ENCODE measurements at regions not wholly inside any gene's neighbourhood (a gene's known extent, or its start where the extent isn't known, plus 50 kb on each side); places are given as distances from the start of the nearest gene placed in this dataset.
A peak's percentile ranks its signal among the peaks of the same experiment; 100 is the strongest.

DNA sequence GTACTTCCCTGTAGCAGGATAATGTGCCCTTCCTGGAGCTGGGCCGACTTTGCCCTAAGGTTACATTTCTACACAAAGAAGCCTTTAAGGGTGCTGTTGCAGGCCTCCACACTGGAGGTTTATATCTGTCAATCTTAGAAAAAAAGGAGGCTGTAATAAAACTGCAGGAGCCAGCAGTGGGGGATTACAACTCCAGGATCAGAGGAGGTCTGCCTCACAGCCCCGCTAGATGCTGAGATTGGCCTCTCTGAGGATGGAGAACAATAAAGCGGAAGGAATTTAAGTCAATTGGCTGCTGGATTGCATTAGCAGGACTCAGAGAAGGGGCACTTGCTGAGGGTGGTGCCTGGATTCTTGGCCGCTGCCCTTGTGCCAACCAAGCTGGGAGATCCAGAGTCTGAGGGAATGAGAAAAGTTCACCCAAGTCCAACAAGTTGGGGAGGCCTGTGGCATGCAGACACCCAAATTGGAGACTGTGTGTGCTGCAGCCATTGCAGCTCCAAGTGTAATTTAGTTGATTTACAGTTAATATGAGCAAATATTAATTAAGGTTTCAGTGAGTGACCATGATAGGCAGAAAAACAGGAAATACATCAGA lies 99.0 kb upstream of the SSBP2 start:
- DNase-seq = no peak
- Histone ChIP-seq H3K27me3 (no peaks in the 10 kb centered on the region), H3K27ac (no peak overlapping the region), H3K36me3 (no peaks in the 10 kb centered on the region), H3K4me1 (ENCODE audit: insufficient read depth) (peaks cover 8% of the 10 kb centered on the region), H3K9me3 (no peaks in the 10 kb centered on the region), H3K4me3 (no peak overlapping the region)
- 93 to 96% (median 94%) methylated on average over 4 of the region's 4 CpGs for WGBS, 3 donors
- intact Hi-C loops (cut with DNase I) = loop anchor here (2.0 to 10.0 kb wide), 11 partner anchors 61 to 425 kb away; partner anchors contain the start of genes ATG10 (in 3 of the 4) and SSBP2 (in 1 of the 4)
- TF ChIP-seq POLR2A (IDR thresholded peaks at IDR 0.05) (no peak), EP300 (IDR thresholded peaks at IDR 0.05) (no peak)

DNA sequence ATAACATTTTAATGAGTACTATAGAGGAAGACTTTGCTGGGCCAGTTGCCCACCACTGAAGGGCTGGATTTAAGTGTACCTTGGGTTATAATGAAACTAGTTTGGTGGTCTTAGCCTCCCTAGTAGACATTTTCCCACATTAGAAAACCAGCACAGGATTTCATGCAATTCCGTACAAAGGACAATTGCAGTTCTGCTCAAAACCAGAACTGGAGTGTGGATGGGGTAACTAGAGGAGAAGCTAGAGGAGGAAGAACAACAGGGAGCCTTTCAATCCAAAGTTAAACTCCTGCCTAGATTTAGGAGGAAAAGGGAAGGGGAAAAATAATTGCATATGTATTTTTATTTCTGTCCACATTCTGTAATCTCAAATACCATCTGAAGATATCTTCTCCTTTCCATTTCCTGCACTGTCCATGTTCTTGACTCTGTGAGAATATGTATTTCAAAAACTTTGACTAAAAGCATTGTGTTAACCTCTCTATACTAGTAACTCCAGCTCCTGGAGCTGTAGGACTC lies 97.5 kb upstream of the SSBP2 start:
- Histone ChIP-seq H3K27me3 (no peaks in the 10 kb centered on the region), H3K4me1 (ENCODE audit: insufficient read depth) (peaks cover 7% of the 10 kb centered on the region), H3K36me3 (no peaks in the 10 kb centered on the region), H3K27ac (no peak overlapping the region), H3K9me3 (no peaks in the 10 kb centered on the region), H3K4me3 (no peak overlapping the region)
- no peak for TF ChIP-seq POLR2A (IDR thresholded peaks at IDR 0.05)
- TF ChIP-seq CTCF (IDR thresholded peaks at IDR 0.05) = no peak
- no peak for TF ChIP-seq EP300 (IDR thresholded peaks at IDR 0.05)
- intact Hi-C loops (cut with DNase I) = loop anchor here in 1 of 4 donors (5.0 kb wide), 1 partner anchor 61 kb away; no protein-coding TSS in a partner anchor
- 25 to 34% (median 32%) methylated on average over 1 of the region's 1 CpG for WGBS, 3 donors
- DNase-seq = peak in 1 of 5 donors; percentile 20

GRCh38 chr5:81846301-81846700 lies 95.4 kb upstream of the SSBP2 start:
- Histone ChIP-seq H3K9me3 (no peaks in the 10 kb centered on the region), H3K27me3 (no peaks in the 10 kb centered on the region), H3K4me1 (ENCODE audit: insufficient read depth) (peaks cover 7% of the 10 kb centered on the region), H3K27ac (no peak overlapping the region), H3K36me3 (no peaks in the 10 kb centered on the region), H3K4me3 (no peak overlapping the region)
- TF ChIP-seq EP300 (IDR thresholded peaks at IDR 0.05) = no peak
- TF ChIP-seq CTCF (IDR thresholded peaks at IDR 0.05) = no peak
- no peak for TF ChIP-seq POLR2A (IDR thresholded peaks at IDR 0.05)
- WGBS, 3 donors = 63 to 82% (median 70%) methylated on average over 1 of the region's 1 CpG
- intact Hi-C loops (cut with DNase I) = loop anchor here in 1 of 4 donors (5.0 kb wide), 1 partner anchor 59 kb away; no protein-coding TSS in a partner anchor
- no peak for DNase-seq

DNA sequence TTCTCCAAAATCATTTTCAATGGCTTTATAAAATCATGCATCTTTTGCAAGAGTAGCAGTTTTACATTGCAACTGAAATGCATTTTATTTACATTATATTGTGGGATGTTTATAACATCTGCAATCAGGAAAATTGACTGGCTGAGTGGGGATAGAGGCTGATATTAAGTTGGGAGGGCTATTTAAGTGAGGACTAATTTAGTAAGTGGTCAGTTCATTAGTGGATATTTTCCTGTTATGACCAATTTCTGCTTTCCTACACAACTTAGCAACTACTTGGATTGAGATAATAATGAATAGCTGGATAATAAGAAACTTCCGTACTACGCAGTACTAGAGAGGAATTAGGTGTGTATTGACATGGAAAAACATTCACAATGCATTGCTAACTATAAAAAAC lies 92.9 kb upstream of the SSBP2 start:
- Histone ChIP-seq H3K4me3 (no peak overlapping the region), H3K9me3 (no peaks in the 10 kb centered on the region), H3K27ac (no peak overlapping the region), H3K36me3 (no peaks in the 10 kb centered on the region), H3K27me3 (no peaks in the 10 kb centered on the region), H3K4me1 (ENCODE audit: insufficient read depth) (no peaks in the 10 kb centered on the region)
- intact Hi-C loops (cut with DNase I) = no loop called here
- TF ChIP-seq POLR2A (IDR thresholded peaks at IDR 0.05) = no peak
- TF ChIP-seq CTCF (IDR thresholded peaks at IDR 0.05) = no peak
- no peak for TF ChIP-seq EP300 (IDR thresholded peaks at IDR 0.05)
- no peak for DNase-seq
- WGBS, 3 donors = 95 to 96% (median 96%) methylated on average over 2 of the region's 2 CpGs

DNA sequence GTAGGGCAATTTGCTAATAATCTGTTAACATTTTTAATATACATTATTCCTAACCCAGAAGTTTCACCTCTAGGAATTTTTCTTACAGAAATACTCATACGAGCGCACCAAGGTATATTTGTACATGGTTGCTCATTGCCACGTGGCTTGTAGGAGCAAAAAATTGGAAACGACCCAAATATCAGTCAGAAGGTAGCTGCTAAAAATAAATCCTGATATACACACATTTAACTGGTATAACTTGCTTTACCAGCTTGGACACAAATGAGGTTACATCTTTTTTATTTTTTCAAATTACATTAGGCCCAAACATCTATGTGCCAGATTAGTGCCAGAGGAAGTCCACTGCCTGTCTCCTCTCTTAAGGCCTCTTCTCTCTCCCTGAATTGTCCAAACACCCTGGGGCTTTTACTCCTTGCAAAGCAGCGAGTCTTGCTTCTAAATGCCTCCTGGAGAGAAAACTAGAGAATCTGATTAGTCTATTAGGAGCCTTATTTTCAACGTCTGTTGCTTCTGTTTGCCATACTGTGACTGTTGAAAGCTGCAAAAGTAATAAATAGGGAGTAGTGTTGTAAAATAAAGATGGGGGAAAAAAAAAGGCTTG lies 92.0 kb upstream of the SSBP2 start:
- Histone ChIP-seq H3K27me3 (no peaks in the 10 kb centered on the region), H3K4me3 (no peak overlapping the region), H3K4me1 (ENCODE audit: insufficient read depth) (no peaks in the 10 kb centered on the region), H3K9me3 (no peaks in the 10 kb centered on the region), H3K36me3 (no peaks in the 10 kb centered on the region), H3K27ac (no peak overlapping the region)
- WGBS, 3 donors = 80 to 84% (median 83%) methylated on average over 6 of the region's 6 CpGs
- intact Hi-C loops (cut with DNase I) = no loop called here
- TF ChIP-seq EP300 (IDR thresholded peaks at IDR 0.05) = no peak
- no peak for TF ChIP-seq CTCF (IDR thresholded peaks at IDR 0.05)
- TF ChIP-seq POLR2A (IDR thresholded peaks at IDR 0.05) = no peak
- DNase-seq = no peak
